ENCODE measurements at regions not wholly inside any gene's neighbourhood (a gene's known extent, or its start where the extent isn't known, plus 50 kb on each side); places are given as distances from the start of the nearest gene placed in this dataset.
"Not testable (repeated sequence)": the region's sequence is repeated elsewhere in the genome, so short reads cannot be mapped to it uniquely, and the experiment has no call there.

DNA sequence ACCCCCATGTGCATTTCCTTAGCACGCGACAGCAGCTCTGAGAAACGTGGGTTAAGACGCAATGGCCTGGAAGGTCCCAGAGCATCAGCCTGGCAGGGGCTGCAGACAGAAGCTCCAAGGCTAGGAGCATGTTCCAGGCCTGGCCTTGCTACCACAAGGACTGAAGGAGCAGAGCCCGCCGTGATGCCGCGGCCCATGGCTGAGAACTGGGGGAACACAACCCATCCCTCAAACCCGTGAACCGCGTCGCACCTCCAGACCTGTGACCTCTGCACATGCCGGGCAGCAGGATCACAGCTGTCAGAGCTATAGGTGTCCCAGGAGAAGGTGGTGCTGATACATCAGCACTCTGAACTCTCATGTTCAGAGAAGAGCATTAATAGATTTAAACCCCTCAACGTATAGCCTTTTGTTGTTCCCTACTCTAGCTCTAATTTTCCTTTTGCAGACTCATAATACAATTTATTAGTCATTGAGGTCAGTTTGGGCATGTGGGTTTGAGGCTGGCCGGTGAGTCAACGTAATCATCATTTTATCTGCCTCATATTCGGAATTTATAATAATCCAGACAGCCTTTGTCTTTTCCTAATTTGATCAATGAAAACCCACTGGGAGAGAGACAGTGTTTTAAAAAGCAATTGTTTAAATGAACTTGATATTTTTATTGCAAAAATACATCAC is 222.5 kb upstream of the TCERG1L start:
- DNase-seq: no peak

DNA sequence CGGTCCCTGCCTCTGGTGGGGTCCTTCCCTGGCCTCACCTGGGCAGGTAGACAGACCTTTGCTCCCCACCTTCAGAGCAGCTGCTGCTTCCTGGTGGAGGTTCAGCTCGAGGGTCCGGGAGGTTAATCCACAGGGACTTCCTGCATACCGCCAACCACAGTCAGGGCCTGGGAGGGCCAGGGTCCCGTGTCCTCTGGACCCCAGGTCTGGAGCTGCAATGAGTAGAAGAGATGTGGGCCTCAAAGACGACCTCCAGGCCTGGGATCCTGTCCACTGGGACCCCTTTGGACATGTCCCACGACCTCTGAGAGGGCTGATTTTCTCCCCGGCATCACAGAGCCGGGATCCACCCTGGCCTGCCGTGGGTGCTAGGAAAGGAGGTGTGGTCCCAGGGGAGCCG is 223.3 kb upstream of the TCERG1L start:
- no peak for DNase-seq

DNA sequence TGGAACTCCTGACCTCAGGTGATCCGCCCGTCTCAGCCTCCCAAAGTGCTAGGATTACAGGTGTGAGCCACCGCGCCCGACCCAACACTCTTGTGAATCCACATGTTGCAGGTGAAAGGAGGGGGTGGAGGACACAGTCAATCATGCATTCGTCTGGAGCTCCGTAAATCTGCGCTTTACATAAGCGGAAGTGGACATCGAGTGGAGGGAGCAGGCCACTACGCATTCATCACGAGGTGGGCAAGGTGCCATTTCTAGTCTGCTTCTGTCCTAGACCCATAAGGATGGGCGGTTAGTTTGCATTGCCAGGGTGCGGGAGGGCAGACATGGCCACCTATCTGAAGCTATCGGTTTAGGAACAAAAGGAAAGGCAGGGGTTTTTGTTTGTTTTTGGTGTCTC is 225.2 kb upstream of the TCERG1L start:
- no peak for DNase-seq

DNA sequence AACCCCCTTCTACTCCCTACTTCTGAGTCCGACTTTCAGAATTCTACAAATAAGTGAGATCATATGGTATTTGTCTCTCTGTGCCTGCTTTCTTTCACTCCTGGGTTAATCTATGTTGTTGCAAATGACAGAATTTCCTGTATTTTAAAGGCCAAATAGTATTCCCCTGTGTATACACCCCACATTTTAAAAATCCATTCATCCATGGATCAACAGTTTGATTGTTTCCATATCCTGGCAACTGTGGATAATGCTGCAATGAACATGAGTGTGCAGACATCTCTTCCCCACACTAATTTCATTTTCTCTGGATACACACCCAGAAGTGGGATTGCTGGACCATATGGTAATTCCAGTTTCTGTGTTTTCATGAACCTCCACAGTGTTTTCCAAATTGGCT is 225.8 kb upstream of the TCERG1L start:
- DNase-seq: no peak

DNA sequence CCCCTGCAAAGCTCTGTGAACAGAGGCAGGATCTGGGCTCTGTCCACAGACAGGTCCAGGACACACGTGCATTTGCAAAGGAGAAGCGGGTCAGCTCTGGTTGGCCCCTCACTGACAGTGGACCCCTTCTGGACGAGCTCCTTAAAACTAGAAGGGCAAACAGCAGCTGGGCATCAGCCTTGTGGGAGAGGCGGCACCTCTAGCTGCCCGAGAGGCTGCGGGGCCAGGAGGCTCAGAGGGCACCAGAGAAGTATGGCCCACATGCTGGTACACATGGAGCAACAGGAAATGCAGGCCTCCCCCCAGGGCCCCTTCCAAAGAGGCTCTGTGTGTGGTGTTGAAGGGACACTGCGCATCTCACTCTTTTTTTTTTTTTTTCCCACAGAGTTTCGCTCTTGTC is 233.0 kb upstream of the TCERG1L start:
- no peak for DNase-seq

DNA sequence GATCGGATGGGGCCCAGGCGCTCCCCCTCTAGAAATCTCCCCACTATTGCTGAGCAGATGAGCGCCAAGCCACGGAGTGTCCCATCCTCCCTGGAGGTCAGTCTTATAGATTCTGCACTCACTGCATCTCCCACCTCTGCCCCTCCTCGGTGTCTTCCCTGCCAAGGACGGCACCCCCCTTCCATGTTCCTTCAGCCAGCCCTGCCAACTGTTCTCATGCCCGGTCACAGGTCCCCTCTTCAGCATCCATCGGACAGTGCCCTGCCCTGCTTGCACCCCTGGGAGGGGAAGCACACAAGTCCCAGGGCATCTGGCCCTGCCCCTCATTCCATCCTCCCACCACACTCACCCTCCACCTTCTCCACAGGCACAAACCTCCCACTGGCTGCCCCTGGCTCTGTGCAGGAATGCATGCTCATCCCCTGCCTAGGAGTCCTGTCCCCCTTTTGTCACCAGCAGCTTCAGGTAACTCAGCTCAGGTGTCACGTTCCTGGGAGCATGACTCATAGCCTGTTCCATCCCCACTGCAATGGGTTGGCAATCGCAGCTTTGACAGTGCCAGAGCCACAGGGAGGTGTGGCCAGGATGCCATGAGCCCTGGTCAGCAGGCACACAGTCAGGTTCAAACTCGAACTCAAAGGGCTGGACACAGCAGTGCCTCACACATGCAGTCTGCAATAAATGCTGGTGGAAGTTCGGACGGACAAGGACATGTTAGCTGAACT is 234.7 kb upstream of the TCERG1L start:
- DNase-seq: no peak

DNA sequence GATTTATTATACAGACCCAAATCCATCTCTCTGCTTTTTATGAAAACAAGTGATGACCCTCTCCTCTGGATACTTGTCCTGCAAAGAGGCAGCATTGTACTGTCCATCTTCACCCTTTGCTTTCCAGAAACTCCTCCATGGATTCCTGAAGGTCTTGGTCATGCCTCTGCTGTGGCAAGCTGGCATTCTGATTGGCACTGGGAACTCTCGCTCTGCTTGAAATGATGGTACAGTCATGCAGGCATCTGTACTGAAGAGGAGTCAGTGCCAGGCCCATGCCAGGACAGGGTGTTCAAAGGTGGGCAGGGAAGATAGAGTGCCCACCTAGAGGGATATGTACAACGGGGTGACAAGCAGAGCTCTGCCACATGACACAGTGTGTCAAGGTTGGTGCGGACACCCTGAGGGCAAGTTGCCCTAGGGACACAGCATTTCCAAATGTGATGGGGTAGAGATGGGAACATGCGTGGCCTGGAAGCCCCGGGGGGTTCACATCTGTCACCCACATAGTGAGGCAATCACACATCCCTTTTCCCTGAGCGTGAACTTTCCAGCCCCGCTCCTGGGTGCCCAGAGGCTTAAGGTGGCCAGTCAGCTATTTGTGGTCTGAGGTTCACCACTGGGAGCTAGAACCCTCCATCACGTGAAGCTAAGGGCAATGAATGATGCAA is 235.7 kb upstream of the TCERG1L start:
- no peak for DNase-seq

DNA sequence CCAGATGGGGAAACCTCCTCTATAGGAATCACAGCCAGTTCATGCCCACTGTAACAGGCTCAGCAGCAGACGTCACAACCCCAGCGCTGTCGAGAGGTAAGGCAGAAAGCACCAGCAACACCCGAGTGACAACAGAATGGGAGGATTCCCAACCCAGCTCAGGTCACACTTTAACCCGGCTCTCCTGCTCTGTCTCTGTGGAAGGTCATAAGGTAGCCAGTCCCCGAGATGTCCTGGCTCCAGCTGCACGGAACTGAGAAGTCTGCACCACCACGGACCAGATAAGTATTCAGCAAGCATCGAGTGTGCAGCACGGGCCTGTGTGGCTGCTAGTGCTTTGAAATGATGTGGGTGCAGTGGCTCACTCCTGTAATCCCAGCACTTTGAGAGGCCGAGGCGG is 236.7 kb upstream of the TCERG1L start:
- no peak for DNase-seq

DNA sequence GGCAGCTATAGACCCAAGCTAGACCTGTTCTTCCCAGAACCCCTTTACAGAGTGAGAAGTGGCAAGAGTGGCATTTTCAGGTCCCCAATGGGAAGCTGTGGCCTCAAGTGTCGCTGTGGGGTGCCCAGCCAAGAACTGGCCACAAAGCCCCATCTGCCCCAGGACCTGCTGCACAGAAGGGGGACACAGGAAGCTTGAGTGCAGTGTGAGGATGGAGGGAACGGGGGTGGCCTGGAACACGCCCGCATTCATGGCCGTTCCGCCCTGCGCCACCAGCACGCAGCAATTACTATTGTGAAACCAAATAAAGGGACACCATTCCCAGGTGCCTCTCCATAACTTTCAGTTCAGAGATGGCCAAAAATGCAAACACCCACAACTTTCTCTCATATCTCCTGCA is 237.6 kb upstream of the TCERG1L start:
- no peak for DNase-seq

DNA sequence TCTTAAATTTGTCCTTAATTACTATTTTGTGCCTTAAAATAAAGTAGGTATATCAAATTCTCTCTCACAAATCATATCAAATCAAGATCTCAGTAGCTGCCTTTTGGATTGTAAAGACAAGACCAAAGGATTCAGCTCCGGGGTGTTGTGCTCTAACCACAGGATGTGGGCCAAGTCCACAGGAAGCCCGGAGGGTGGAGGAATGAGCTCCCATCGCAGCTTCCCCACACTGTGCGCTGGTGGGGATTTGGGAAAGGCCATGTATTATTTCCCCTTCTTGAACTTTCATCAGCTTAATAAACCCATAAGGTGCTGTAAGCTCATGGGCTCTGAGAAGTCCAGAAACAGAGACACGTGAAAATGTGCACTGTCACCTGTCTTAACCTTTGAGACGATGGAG is 241.6 kb upstream of the TCERG1L start:
- DNase-seq: no peak

DNA sequence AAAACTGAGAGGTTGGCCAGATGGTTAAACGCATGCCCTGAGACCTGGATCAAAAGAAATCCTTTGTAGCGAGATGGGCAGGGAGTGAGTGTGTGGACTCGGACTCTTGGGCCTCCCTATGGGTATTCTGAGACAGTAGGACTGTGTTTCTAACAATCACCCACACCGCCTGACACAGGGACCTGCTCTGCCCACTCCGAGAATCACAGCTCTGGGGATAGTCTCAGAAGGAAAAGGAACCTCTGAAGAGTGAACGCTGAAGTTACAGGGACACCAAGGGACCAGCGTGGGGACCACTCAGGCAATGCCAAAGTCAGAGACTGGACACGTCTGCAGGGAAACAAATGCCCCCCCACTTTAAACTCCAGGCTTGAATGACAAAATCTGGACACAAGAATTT is 242.1 kb upstream of the TCERG1L start:
- DNase-seq: no peak

DNA sequence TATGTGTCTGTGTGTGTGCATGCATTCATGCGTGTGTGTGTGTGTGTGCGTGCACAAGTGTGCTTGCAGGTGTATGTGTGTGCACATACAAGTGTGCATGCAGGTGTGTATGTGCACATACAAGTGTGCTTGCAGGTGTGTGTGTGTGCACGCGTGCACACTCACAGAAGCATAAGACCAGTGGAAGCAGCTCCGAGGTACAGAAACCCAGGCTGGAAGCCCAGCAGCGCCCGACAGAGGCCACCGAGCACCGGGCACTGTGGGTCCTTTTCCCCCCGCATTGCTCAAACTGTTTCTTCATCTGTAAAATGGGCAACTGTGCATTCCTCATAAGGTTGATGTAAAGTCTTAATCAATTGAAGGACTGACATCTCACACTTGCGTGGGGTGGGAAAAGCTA is 243.3 kb upstream of the TCERG1L start:
- no peak for DNase-seq

DNA sequence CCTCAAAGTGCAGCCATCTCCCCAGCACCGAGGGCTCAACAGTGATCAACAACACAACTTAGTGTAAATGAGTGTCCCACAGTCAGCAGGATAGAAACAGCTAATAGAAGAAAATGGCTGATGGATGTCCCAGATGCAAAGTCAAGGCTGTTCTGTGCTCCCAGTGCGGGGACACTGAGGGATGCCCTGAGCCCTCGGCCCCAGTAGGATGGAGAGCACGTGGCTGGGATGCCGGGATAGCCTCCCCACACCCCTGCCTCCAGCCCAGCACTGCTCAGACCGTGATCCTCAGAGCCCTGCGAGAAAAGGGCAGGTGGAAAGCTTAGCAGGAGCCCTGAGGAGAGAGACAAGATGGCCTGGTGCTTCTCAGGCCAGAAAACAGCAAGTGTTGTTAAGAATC is 243.9 kb upstream of the TCERG1L start:
- no peak for DNase-seq

DNA sequence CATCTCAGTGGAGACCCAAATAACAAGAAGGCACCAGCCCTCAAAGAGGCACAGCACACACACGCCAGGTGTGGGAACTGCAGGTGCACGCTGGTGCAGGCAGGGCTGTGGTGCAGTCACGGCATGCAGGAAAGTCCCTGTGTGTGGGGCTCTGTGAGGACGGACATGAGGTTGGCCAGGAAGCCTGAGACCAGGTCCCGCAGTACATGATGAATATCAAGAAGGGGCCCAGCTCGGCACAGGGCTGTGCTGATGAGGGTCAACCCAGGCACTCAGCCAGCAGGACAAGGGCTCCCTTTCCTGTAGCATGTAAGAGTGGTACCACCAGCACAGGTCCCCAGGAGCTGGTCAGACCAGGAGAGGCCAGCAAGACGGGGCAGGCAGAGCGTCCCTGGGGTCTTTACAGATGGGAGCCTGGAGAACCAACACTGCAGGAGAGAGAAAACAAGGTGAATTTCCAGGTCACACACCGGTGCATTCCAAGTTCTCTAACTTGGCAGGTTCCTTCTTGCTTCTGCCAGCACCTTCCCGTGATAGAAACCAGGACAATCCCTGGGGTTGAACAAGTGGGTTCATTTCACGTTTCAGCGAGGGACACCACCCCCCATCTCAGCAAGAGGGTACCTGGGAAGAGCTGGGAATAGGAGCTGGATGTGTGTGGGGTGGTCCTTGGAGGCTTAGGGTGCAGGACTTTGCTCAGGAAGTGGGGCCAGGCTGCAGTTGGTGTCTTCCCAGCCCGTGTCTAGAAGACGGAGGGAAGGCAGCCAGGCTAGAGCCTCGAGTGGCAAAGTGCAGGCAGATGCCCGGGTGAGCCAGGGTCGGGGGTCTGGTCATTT is 244.8 kb upstream of the TCERG1L start:
- no peak for DNase-seq

DNA sequence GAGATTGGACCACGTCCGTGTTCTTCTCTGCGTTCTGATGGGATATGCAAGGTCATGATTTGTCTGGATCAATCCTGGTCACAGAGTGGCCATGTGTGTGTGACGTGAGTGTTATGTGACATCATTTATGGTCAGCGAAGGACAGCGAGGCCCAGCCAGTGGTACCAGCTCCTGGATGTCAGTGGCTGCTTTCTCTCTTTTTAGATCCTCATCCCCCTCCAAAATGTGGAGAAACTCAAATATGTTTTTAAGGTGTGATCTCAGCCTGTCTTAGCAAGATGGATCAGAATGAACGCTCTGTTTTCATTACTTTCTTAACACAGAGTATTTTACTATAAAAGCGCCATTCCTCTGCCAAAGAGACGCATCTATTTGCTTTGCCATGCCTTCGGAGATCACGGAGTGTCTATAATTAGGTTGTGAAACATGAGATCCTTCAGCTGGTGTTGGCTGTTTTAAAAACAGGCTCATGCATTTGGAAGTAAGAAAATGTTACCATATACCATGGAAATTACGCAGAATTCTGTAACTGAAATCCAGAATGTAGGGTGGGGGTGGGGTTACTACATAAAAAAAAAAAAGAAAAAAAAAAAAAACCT is 245.5 kb upstream of the TCERG1L start:
- no peak for DNase-seq

DNA sequence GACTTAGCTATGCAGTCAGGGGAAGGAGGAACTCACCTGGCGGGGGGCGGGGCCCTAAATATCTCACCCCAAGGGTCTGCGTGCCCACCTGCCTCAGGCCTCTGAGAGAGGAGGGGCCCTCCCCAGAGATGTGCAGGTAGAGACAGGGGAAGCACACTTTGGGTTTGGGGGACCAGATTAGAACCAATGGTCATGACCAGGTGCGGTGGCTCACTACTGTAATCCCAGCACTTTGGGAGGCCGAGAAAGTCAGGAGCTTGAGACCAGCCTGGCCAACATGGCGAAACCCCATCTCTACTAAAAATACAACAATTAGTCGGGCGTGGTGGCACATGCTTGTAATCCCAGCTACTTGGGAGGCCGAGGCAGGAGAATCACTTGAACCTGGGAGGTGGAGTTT is 246.4 kb upstream of the TCERG1L start:
- DNase-seq: not testable (repeated sequence)

DNA sequence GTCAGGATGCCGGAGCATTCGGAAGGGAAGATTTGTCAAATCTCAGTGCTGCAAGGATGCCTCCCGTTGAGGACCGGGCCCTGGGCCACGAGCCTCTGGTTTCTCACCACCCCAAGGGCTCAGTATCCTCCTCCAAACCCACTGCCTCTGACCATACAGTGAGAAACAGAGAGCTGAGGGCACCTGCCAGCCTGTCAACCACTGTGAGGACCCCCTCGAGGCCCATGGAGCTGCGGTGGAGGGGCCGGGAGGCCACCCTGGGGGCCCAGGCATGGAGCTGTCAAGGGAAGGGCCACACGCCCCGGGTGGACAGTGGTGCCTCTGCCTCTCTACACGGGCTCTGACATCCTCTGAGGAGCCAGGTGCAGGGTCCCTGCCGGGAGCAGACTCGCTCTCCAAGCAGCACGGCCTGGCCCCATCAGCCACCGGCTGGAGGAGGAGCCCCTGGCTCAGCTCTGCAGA is 248.0 kb upstream of the TCERG1L start:
- DNase-seq: no peak

DNA sequence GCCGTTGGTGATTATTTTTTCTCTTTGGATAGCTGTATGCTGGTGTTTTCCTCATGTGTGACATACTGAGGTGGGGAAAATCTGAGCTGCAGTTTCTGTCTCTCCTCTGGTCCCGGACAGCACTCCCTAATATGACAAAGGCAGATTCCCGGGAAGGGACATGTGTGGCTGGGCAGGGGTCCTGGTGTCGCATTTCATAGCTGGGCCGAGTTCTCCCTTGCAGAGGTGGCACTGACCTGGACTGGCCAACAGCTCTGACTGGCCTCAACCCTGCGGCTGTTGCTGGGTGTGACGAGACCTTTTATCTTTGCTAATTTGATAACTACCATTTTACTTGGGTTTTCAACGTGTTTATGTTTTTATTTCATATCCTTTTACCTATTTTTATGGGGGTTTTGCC is 248.6 kb upstream of the TCERG1L start:
- no peak for DNase-seq

DNA sequence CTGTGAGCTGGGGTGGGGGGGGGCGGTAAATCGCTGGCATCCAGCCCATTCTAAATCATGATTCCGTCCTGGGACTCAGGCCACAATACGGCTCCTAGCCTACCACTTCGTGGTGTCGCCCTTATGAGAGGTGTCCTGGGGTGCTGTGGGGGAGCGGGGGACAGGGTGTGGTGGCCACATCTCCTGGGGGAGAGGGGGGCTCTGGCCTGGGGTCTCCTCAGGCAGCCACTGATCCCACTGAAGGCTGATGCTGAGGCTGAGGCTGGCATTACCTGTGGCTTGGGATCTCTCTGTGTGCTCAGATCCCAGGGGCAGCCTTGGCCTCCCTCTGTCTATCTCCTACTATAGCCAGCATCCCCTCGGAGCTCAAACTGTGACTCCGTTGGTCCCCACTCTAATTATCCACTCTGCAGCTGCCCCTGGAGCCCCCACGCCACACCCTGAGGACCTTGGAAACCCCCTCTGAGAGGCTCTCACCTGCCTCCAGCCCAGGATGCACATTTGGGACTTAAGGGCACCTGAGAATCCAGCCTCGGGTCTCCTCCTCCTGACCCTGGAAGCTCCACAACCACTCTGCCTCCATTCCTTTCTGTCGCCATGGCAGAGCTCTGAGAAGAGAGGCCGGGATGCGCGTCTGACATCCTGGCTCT is 249.3 kb upstream of the TCERG1L start:
- no peak for DNase-seq

DNA sequence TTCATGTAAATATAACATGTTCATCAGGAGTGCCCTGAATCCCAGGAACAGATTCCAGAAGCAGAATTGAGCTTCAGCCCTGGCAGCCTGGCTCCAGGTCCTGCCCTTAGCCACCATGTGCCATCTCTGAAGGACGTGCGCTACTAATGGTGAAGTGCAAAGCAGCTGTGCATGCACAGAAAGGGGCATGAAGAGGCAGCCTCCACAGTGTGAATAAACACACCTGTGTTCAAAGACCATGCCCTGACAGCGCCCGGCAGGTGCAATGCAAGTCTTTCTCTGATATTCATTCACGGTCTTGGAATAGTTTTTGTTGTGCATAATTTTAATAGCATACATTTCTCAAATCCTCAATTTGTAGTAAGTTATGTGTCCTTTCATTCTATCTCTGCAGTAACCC is 250.4 kb upstream of the TCERG1L start:
- no peak for DNase-seq

DNA sequence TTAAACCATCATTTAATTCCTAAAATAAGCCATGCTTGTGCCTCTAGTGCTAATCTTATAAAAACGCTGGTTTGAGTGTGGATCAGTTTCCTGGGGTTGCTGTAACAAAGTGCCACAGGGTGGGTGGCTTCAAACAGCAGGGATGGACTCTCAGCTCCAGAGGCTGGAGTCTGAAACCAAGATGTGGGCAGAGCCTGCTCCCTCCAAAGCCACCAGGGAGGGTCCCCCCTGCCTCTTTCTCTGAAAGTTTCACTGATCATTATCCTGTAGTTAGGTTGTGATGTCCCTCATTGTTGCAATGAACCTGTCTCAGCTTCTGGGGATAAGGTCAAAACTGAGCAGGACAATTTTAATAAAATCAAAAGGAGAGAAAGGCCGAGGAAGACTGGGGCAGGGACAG is 251.9 kb upstream of the TCERG1L start:
- DNase-seq: no peak
